NOMO-1 treated with DMSO at 0.1 percent for 48 hours (cell line): ENCODE measurements at regions not wholly inside any gene's neighbourhood (a gene's known extent, or its start where the extent isn't known, plus 50 kb on each side); places are given as distances from the start of the nearest gene placed in this dataset.
A peak's percentile ranks its signal among the peaks of the same experiment; 100 is the strongest.
"Not testable (repeated sequence)": the region's sequence is repeated elsewhere in the genome, so short reads cannot be mapped to it uniquely, and the experiment has no call there.

ENCODE experiments used
- DNase-seq: peaks from one replicate; lab custom pipeline; 2025; ENCODE audit not compliant: unreplicated experiment; lab: John Stamatoyannopoulos, UW

- DNase-seq: no peak
Observed at GRCh38 chr17:69669441-69670178, 255.1 kb downstream of the MAP2K6 start.

GRCh38 chr17:69672924-69673323 lies 258.4 kb downstream of the MAP2K6 start:
- no peak for DNase-seq

- no peak for DNase-seq
Observed at GRCh38 chr17:69677130-69677529, 262.6 kb downstream of the MAP2K6 start.

GRCh38 chr17:69678206-69678605 lies 263.7 kb downstream of the MAP2K6 start:
- DNase-seq: no peak

- DNase-seq: no peak
Observed at GRCh38 chr17:69679829-69680228, 265.3 kb downstream of the MAP2K6 start.

- DNase-seq: no peak
Observed at GRCh38 chr17:69684251-69684650, 269.8 kb downstream of the MAP2K6 start.

GRCh38 chr17:69685150-69685549 lies 270.7 kb downstream of the MAP2K6 start:
- DNase-seq: not testable (repeated sequence)

- no peak for DNase-seq
Observed at GRCh38 chr17:69690531-69690930, 276.0 kb downstream of the MAP2K6 start.

GRCh38 chr17:69692171-69692570 lies 277.7 kb downstream of the MAP2K6 start:
- no peak for DNase-seq

- no peak for DNase-seq
Observed at GRCh38 chr17:69695646-69696045, 281.1 kb downstream of the MAP2K6 start.

GRCh38 chr17:69696650-69697049 lies 282.2 kb downstream of the MAP2K6 start:
- no peak for DNase-seq

GRCh38 chr17:69698352-69698751 lies 283.9 kb downstream of the MAP2K6 start:
- not testable (repeated sequence) for DNase-seq

- no peak for DNase-seq
Observed at GRCh38 chr17:69702078-69702477, 287.6 kb downstream of the MAP2K6 start.

- DNase-seq: no peak
Observed at GRCh38 chr17:69703751-69704150, 289.3 kb downstream of the MAP2K6 start.

- DNase-seq: peak; percentile 37
Observed at GRCh38 chr17:69704935-69705334, 290.4 kb downstream of the MAP2K6 start.

- DNase-seq: no peak
Observed at GRCh38 chr17:69706127-69706526, 291.6 kb downstream of the MAP2K6 start.

- DNase-seq: no peak
Observed at GRCh38 chr17:69709441-69709840, 294.9 kb downstream of the MAP2K6 start.

- DNase-seq: no peak
Observed at GRCh38 chr17:69710926-69711325, 296.4 kb downstream of the MAP2K6 start.

- no peak for DNase-seq
Observed at GRCh38 chr17:69711541-69711940, 297.0 kb downstream of the MAP2K6 start.

- DNase-seq: no peak
Observed at GRCh38 chr17:69712801-69713311, 298.4 kb downstream of the MAP2K6 start.

- no peak for DNase-seq
Observed at GRCh38 chr17:69713815-69714214, 299.3 kb downstream of the MAP2K6 start.

GRCh38 chr17:69714669-69715068 lies 300.2 kb downstream of the MAP2K6 start:
- no peak for DNase-seq

GRCh38 chr17:69715656-69716055 lies 301.2 kb downstream of the MAP2K6 start:
- DNase-seq: no peak
